Aorta (tissue), 5 donors: ENCODE measurements at regions not wholly inside any gene's neighbourhood (a gene's known extent, or its start where the extent isn't known, plus 50 kb on each side); places are given as distances from the start of the nearest gene placed in this dataset.
"Not testable (repeated sequence)": the region's sequence is repeated elsewhere in the genome, so short reads cannot be mapped to it uniquely, and the experiment has no call there.

Source experiments
- ATAC-seq: fragments of 200-7000 bp; cut with Tn5 transposase; one replicate; pipeline ENCODE4 v1.9.1; 2022; ENCODE audit warnings: moderate library complexity; ENCODE audit not compliant: low FRiP score
- DNase-seq, 2 donors: peaks; one replicate each; pipeline ENCODE4 v3.0.0-alpha.2; 2020
- H3K27ac ChIP-seq, 2 donors: one replicate each; pipeline ENCODE4 v1.5.1; 2013; ENCODE audit warnings: low read length in 2 of 2, mild to moderate bottlenecking in 2 of 2, moderate library complexity in 2 of 2, control low read depth in 1 of 2, inconsistent platforms in 1 of 2, low read depth in 1 of 2
- H3K27me3 ChIP-seq, 2 donors: one replicate each; pipeline ENCODE4 v1.6.1; 2013; ENCODE audit warnings: control low read depth in 1 of 2, low read length in 1 of 2, mild to moderate bottlenecking in 1 of 2, moderate library complexity in 1 of 2; ENCODE audit not compliant: insufficient read depth in 2 of 2, control insufficient read depth in 1 of 2
- H3K36me3 ChIP-seq, 2 donors: one replicate each; pipeline ENCODE4 v1.6.1; 2013; ENCODE audit warnings: control low read depth in 1 of 2, low read length in 1 of 2, mild to moderate bottlenecking in 1 of 2; ENCODE audit not compliant: insufficient read depth in 2 of 2, control insufficient read depth in 1 of 2
- H3K4me1 ChIP-seq, 2 donors: one replicate each; pipeline ENCODE4 v1.6.1; 2013; ENCODE audit warnings: low read length in 2 of 2, control low read depth in 1 of 2, mild to moderate bottlenecking in 1 of 2, moderate library complexity in 1 of 2; ENCODE audit not compliant: insufficient read depth in 2 of 2, control insufficient read depth in 1 of 2
- H3K4me3 ChIP-seq, 2 donors: one replicate each; pipeline ENCODE4 v1.5.1; 2013; ENCODE audit warnings: low read length in 2 of 2, control low read depth in 1 of 2, mild to moderate bottlenecking in 1 of 2
- H3K9me3 ChIP-seq: one replicate; pipeline ENCODE4 v1.6.1; 2013; ENCODE audit warnings: mild to moderate bottlenecking, low read length; ENCODE audit not compliant: control insufficient read depth
- WGBS, 2 donors: extraction: QIAGEN DNeasy Blood & Tissue Kit; methylation state at CpG; one replicate each; pipeline ENCODE4 v1.1.7; 2013; 5-methylcytosine and 5-hydroxymethylcytosine counted together
- intact Hi-C, 2 donors: fragments of 100-400 bp; cut with DNase I; formaldehyde crosslinking; loops; one replicate each; pipeline versions ENCODE4 v1.14.2 to v1.15.0; 2022
- donor health status: healthy with polysubstance abuse.
- donor health status: Bipolar disorder and iron deficiency.
- donor health status: DM: no; HTN: no; CAD: no.
- donor health status: DM: no; HTN: no; CAD: no.
- donor health status: DM: yes; HTN: yes; CAD: no.

DNA sequence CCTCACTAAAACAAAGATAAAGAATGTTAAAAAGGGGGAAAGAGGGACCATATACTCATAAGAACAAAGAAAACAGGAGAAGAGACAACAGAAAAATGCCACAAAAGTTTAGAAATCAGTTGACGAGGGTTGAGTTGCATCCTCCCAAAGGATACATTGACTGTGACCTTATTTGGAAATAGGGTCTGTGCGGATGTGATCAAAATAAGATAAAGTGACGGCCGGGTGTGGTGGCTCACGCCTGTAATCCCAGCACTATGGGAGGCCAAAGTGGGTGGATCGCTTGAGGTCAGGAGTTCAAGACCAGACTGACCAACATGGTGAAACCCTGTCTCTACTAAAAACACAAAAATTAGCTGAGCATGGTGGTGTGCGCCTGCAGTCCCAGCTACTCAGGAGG, 79.1 kb upstream of the FREM1 start:
- intact Hi-C loops, DNase-seq, H3K27ac ChIP-seq, ATAC-seq, H3K9me3 ChIP-seq, H3K36me3 ChIP-seq, H3K27me3 ChIP-seq, H3K4me3 ChIP-seq, H3K4me1 ChIP-seq: not testable (repeated sequence)
- WGBS, 2 donors = 91 to 94% methylated on average over 7 of the region's 7 CpGs

DNA sequence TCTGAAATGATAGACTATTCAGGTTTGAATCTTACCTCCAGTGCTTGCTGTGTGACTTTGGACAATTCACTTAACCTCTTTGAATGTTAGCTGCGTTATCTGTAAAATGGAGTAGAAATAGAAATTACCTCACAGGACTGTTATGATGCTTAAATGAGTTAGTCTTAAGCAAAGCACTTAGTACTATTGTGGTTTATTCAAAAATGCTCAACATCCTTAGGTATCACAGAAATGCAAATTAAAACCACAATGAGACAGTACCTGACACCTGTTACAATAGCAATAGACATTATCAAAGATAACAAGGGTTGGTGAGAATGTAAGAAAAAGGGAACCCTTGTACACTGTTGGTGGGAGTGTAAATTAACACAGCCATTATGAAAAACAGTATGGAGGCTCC, 77.6 kb upstream of the FREM1 start:
- no peak for ATAC-seq
- intact Hi-C loops = no loop called here
- WGBS, 2 donors = 87 to 94% methylated on average over 1 of the region's 1 CpG

GRCh38 chr9:14985419-14985818, 75.2 kb upstream of the FREM1 start:
- H3K9me3 ChIP-seq = no peaks in the 10 kb centered on the region
- no peaks in the 10 kb centered on the region for H3K27me3 ChIP-seq
- intact Hi-C loops = no loop called here
- no peaks in the 10 kb centered on the region for H3K36me3 ChIP-seq
- WGBS, 2 donors = 88 to 89% methylated on average over 1 of the region's 1 CpG
- DNase-seq = no peak
- H3K4me3 ChIP-seq = no peak overlapping the region
- ATAC-seq = no peak
- no peak overlapping the region for H3K27ac ChIP-seq
- no peaks in the 10 kb centered on the region for H3K4me1 ChIP-seq

More for the DNA sequence above, 77.6 kb upstream of the FREM1 start:
- Histone ChIP-seq H3K9me3 (no peaks in the 10 kb centered on the region), H3K4me3 (no peak overlapping the region), H3K36me3 (no peaks in the 10 kb centered on the region), H3K27ac (no peak overlapping the region), H3K4me1 (no peaks in the 10 kb centered on the region), H3K27me3 (no peaks in the 10 kb centered on the region)
- no peak for DNase-seq

- no peaks in the 10 kb centered on the region for H3K4me1 ChIP-seq
- no peaks in the 10 kb centered on the region for H3K36me3 ChIP-seq
- H3K9me3 ChIP-seq = no peaks in the 10 kb centered on the region
- intact Hi-C loops = no loop called here
- no peak overlapping the region for H3K27ac ChIP-seq
- whole genome bisulfite sequencing, 2 donors = 88 to 89% methylated on average over 1 of the region's 1 CpG
- ATAC-seq = no peak
- no peaks in the 10 kb centered on the region for H3K27me3 ChIP-seq
- no peak for DNase-seq
- no peak overlapping the region for H3K4me3 ChIP-seq
Observed at GRCh38 chr9:14983599-14983998, 73.4 kb upstream of the FREM1 start.

DNA sequence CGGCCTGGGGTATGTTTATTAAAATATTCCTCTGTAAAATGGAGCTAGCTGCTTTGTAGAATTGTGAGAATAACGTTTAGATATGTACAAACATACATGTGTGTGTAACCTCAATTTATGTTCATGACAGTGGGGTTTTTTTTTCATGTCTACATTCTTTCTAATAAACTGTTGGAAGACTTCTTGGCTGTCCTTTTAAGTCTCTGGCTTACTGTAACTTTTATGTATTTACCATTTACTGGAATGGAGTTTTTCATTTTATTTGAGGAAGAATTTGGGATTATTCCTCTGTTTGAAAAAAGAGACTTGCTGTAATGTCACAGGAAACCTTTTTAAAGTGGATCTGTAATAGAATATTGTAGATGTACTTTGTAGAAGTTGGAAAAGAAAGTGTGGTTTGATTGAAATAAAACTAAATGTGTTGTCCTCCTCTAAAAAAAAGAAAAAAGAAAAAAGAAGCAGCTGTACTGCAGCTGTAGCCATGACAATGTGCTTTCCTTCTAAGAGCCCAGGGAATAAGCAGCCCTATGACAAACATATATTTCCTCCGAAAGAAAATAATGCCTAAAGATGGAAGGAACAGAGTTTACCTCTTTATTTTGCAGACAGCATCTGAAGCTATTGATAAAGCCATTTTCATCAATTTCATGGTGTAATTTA, 71.2 kb upstream of the FREM1 start:
- Histone ChIP-seq H3K9me3 (peaks cover 2% of the 10 kb centered on the region), H3K4me3 (no peak overlapping the region), H3K36me3 (no peaks in the 10 kb centered on the region), H3K27ac (no peak overlapping the region), H3K27me3 (no peaks in the 10 kb centered on the region), H3K4me1 (no peaks in the 10 kb centered on the region)
- WGBS, 2 donors = 70 to 73% methylated on average over 3 of the region's 3 CpGs
- ATAC-seq = no peak
- intact Hi-C loops = no loop called here
- no peak for DNase-seq

DNA sequence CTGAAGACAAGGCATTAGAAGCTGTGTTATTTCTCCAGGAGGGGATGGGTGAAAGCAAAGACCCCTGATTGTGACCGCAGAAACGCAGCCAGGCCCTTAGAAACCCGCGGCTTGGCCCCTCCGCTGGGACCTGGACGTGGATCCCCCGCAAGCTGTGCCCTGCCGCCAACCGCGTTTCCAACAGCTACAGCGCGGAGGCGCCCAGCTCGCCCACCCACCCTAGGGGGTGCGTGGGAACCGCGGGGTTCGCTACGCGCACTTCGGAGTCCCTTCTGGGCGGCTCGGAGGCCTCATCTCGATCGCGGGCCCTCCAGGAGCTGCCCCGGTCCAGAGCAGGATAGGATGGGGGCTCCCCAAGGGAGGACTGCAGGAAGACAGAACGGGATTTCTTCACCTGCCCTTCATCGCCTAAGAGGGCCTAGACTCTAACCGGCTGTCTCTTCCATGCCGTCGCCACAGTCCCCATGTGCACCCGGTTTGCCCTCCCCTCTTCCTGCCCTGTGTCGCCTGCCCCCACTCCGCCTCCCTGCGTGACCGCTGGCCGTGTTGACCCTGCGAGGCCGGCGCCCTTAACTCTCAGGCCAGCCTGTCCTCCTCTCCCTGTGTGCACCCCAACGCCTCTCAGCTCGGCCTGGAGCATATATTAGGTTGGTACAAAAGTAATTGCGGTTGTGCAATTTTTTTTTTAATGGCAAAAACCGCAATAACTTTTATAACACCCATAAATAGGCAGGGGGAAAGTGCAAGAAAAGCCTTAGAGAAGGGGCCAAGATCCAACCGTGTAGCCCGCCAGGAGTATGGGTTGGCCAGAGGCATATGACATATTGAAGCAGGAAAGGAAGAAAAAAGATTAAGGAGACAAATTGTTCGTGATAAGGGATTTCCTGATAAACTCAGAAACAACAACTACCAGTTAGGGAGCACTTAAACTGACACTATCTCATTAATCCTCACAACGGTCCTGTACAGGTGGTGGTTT, 68.1 kb upstream of the FREM1 start:
- Histone ChIP-seq H3K4me1 (no peaks in the 10 kb centered on the region), H3K27ac (no peak overlapping the region), H3K9me3 (peaks cover 2% of the 10 kb centered on the region), H3K36me3 (no peaks in the 10 kb centered on the region), H3K4me3 (no peak overlapping the region), H3K27me3 (no peaks in the 10 kb centered on the region)
- 48 to 81% methylated on average over 49 of the region's 49 CpGs for WGBS, 2 donors
- intact Hi-C loops = no loop called here
- ATAC-seq = peak; percentile 44
- DNase-seq = no peak

DNA sequence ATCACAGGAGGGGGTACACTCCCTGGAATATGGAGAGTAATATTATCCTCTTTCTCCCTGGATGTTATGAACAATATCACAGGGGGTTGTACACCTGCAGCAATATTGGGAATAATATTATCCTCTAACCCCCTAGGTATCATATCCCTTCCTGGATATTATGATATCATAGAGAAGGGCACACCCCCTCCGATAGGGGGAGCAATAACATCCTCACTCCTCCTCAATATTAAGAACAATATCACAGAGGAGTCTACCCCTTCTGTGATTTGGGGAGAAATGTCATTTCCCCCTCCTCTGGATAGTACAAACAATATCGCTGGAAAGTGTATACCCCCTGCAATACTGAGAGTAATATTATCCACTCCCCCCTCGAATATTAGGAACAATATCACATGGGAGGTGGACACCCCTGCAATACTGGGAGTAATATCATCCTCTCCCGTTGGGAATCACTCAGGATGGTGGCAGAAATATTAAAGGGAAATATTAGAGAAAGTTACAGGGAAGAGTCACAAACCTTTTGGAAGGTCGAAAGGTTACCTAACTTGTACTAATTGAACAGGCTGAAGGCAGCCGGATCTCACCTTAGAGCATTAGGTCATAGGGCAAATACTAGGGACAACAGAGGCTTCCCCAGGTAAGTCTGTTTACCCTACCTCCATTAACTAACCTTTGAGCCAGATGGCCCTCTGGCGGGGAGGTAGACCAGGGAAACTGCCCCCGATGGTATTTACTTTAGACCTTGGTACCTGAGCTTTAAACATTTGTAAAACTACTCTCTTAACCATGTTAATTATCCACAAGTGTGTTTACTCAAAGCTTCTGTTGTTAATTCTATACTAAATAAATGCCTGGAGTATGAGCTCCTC, 57.5 kb upstream of the FREM1 start:
- no peaks in the 10 kb centered on the region for H3K4me1 ChIP-seq
- H3K9me3 ChIP-seq = no peaks in the 10 kb centered on the region
- H3K27ac ChIP-seq = no peak overlapping the region
- H3K36me3 ChIP-seq = no peaks in the 10 kb centered on the region
- H3K4me3 ChIP-seq = no peak overlapping the region
- 90 to 91% methylated on average over 8 of the region's 8 CpGs for WGBS, 2 donors
- ATAC-seq (no peak), DNase-seq (no peak)
- intact Hi-C loops = no loop called here
- no peaks in the 10 kb centered on the region for H3K27me3 ChIP-seq

- H3K27ac ChIP-seq = no peak overlapping the region
- WGBS, 2 donors = 88 to 91% methylated on average over 4 of the region's 4 CpGs
- H3K4me3 ChIP-seq = no peak overlapping the region
- H3K9me3 ChIP-seq = no peaks in the 10 kb centered on the region
- H3K36me3 ChIP-seq = no peaks in the 10 kb centered on the region
- no peaks in the 10 kb centered on the region for H3K27me3 ChIP-seq
- intact Hi-C loops = no loop called here
- no peaks in the 10 kb centered on the region for H3K4me1 ChIP-seq
- no peak for DNase-seq
- no peak for ATAC-seq
Observed at GRCh38 chr9:14962193-14962882, 52.1 kb upstream of the FREM1 start.
